HPDE6-E6E7 (cell line): ENCODE measurements at regions not wholly inside any gene's neighbourhood (a gene's known extent, or its start where the extent isn't known, plus 50 kb on each side); places are given as distances from the start of the nearest gene placed in this dataset.
"Not testable (repeated sequence)": the region's sequence is repeated elsewhere in the genome, so short reads cannot be mapped to it uniquely, and the experiment has no call there.

Experiments used
- DNase-seq: peaks from one replicate; pipeline ENCODE4 v3.0.0; 2011; ENCODE audit warnings: missing footprints; ENCODE audit errors: extremely low spot score

GRCh38 chr9:106220415-106220814 is 526.1 kb downstream of the TMEM38B start:
- DNase-seq: no peak

DNA sequence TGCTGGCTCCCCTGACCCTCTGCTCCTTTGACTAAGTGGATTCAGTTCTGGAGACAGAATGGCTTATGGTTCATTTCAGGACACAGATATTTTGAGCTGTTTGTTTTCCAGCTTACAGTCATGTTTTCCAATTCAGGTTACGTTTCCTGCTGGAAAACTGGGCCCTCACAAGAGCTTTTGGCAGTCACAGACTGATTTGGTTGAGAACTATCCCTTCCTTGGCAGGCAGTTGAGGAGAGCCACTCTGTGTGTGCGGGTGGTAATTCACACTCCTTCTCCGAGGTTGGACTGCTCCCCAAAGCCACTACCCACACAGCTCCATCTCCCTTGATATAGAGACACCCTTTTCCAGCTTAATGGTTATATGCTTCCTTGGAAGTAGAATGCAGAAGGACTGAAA is 534.5 kb downstream of the TMEM38B start:
- no peak for DNase-seq

DNA sequence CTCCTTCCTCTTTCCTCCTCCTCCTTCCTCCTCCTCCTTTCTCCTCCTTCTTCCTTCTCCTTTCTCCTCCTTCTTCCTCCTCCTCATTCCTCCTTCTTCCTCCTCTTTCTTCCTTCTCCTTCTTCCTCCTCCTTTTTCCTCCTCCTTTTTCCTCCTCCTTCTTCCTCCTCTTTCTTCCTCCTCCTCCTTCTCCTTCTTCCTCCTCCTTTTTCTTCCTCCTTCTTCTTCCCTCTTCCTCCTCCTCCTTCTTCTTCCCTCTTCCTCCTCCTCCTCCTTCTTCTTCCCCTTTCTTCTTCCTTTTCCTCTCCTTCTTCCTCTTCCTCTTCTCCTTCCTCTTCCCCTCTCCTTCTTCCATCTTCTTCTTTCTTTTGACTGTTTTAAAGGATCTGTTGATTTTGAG is 538.8 kb downstream of the TMEM38B start:
- DNase-seq: no peak

DNA sequence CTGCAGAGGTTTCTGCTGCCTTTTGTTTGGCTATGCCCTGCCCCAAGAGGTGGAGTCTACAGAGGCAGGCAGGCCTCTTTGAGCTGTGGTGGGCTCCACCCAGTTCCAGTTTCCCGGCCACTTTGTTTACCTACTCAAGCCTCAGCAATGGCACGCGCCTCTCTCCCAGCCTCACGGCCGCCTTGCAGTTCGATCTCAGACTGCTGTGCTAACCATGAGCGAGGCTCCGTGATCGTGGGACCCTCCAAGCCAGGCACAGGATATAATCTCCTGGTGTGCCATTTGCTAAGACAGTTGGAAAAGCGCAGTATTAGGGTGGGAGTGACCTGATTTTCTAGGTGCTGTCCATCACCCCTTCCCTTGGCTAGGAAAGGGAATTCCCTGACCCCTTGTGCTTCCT is 566.6 kb downstream of the TMEM38B start:
- DNase-seq: not testable (repeated sequence)

DNA sequence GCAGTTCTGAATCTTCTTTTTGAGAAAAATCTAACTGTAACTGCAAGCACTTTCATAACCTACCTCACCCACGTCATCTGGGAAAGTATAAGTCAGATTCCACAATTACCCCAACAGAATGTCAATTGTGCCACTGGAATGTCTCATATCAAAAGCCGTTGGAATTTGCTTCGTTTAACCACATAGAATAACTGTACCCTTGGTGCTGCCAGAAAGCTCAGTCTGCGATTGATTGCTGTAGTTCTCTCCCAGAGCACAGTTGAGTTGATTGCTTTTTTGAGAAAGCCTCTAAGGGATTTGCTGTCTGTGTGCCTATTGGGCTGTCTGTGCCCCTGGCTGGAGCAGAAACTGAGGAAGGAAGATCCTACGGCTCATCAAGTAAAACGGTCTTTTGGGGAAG is 583.6 kb downstream of the TMEM38B start:
- no peak for DNase-seq

DNA sequence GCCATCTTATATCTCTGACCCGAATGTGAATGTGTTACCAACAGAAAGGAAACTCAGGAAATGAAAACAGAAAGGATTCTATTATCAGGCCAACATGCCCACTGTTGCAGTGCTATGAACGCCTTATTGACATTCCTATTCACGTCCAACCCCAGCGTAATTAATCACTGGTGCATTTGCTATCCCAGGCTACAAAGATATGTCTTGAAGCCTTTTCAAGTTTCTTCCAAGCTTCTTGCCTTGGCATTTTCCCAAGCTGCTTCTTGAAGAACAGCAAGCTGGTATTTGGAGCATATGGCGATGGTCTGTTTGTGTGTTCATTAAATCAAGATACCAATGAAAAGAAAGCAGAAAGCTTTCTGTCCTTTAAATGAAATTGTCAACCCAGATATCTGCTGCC is 579.2 kb upstream of the ZNF462 start:
- DNase-seq: no peak

- no peak for DNase-seq
Observed at GRCh38 chr9:106284296-106284695, 578.7 kb upstream of the ZNF462 start.

DNA sequence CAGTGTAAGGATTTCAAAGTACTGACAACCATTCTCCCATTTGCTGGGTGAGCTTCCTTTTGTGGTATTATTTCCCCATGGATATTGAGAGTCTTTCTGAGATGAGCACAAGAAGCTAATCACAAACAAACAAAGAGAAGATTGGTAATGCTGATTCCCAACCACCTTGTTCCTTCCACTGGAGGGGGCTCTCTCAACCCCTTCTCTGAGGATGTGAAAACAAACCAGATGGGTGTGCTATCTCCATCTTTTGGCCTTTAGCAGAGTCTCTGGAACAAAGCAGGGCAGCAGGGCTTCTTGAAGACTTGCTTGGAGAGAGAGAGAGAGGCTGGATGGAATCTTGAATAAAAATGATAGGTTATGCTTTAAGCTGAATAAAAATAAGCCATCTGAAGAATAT is 576.7 kb upstream of the ZNF462 start:
- peak; percentile 14 for DNase-seq

GRCh38 chr9:106287091-106287631 is 575.8 kb upstream of the ZNF462 start:
- DNase-seq: no peak

DNA sequence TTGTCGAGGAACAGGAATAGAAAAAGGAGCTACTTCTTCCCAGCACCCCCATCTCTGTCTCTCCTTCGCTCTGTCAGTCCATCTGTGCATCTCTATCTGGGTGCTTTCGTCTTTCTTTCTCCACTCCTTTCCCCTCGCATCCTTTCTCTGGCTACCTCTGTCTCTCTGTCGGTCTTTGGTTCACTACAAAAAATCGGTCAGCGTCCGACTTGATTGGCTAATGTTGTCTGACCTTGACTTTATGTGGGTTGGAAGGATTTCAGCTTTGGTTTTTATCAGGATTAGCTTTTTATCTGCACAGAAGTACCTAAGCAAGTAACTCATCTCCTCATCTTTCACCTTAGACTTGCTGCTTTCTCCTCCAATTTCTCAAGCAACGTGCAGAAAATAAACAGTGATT is 575.2 kb upstream of the ZNF462 start:
- DNase-seq: no peak

- no peak for DNase-seq
Observed at GRCh38 chr9:106288689-106289088, 574.3 kb upstream of the ZNF462 start.

DNA sequence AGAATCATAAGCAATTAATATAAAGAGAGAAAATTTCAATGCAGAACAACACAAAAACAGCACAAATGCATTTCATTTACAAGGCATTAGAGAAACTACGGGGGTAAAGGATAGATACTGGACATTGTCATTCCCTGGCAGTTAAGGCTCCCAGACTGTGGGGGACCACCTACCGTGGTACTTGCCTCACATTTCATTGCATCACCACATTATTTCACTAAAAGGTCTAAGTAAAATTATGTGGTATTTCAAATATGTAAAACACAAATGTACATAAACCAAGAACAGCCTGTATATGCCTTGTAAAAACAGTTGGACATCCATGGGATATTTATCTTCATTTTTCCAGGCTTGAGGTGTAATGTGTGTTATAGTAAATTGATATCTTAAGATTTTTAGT is 571.2 kb upstream of the ZNF462 start:
- DNase-seq: no peak

GRCh38 chr9:106296426-106296825 is 566.5 kb upstream of the ZNF462 start:
- DNase-seq: no peak

- no peak for DNase-seq
Observed at GRCh38 chr9:106298997-106299396, 564.0 kb upstream of the ZNF462 start.

GRCh38 chr9:106304401-106304920 is 558.5 kb upstream of the ZNF462 start:
- no peak for DNase-seq

GRCh38 chr9:106305428-106306133 is 557.4 kb upstream of the ZNF462 start:
- no peak for DNase-seq

DNA sequence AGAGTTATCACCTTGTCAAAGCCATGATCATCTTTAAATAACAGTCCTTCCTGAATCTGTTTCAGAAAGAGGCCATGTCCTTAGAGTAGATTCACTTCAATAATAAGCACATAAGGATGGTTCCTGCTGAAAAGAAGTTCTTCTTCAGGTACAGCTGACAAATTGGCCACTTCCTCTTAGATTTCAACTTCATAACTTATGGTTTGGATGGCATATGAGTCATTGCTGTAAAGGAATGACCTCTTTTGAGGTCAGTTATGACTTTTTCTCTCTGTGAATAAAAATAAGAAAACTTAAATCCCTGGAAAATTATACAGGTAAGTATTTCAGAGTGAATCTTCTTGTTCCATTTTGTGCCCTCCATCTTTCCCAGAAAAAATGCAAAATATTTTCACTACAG is 555.3 kb upstream of the ZNF462 start:
- no peak for DNase-seq

DNA sequence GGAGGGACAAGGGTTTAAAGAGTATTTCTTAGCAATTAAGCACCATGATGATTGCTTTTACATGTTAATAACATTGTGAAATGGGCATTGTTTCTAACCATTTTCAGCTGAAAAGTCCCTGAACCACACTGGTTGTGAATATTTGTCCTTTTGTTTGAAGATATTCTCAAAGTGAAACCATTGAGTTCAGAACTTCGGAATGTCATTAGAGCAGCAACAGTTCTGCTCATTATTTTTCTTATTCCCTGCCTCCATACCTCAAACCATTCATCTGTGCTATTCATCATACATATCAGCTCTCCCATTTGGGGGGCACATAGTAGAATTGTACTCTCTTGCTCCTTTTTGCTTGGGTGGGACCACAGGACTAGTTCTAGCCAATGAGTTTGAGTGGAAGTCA is 553.0 kb upstream of the ZNF462 start:
- no peak for DNase-seq

DNA sequence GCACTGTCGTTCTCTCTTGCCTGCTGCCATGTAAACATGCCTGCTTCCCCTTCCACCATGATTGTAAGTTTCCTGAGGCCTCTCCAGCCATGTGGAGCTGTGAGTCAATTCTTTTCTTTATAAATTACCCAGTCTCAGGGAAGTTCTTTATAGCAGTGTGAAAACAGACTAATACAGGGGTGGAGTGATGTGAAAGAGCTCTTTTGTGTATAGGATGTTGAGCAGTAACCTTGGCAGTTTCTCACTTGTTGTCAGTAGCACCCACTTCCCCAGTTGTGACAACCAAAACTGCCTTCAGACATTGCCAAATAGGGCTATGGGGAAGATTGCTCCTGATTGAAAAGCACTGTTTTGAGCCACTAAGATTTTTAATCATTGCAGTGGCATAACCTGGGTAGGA is 552.2 kb upstream of the ZNF462 start:
- DNase-seq: no peak

GRCh38 chr9:106312906-106313305 is 550.1 kb upstream of the ZNF462 start:
- no peak for DNase-seq

DNA sequence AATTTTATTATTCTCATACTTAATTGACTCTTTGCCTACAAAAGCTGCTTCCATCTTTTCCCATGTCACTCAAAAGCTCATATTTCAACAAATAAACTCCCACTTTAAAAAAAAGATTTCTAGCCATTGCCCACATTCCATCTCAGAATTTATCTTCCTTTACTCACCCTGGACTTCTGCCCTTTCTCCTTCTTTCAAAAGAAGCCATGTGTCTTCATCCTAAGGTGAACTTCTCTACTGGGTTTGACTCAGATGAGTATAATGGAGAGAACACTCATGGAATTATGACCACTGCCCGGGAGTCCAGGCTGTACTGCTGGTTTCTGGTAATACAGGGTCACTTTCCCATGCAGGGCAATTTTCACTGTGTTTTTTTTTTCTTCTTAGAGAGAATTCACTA is 548.5 kb upstream of the ZNF462 start:
- no peak for DNase-seq

DNA sequence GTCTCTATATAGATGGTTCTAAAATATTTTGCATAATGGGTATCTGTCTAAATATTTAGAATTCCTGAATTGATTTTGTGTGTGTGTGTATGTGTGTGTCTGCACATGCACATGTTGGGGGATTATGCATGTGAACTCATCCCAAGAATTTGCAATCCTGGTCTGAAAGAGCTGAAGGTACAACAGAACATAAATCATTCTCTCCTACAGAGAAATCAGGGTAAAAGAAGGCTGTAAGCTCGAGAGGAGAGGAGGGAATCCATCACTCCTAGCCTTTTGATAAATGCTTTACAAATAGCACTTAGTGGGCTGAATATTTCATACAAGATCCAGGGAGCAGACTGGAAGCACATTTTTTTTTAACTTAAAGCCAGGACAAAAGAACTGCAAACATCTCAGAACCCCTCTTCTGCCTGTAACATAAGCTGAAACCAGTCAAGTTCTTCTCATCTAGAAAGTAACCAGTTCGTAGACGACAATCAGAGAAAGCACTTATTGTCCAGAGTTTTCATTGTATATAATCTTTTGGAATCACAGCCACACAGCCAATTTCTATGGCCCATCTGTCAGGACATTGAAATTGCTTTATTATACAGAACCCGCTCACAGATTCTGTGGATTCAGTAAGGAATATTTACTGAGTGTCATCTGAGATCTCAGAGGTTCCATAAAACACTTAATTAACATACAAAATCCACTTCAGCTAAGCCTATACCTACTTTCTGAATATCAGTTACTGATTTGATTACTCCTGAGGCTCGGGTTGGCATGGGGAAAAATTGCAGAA is 541.4 kb upstream of the ZNF462 start:
- DNase-seq: no peak

GRCh38 chr9:106322706-106323245 is 540.2 kb upstream of the ZNF462 start:
- no peak for DNase-seq
